WI38 (cell line): ENCODE measurements at regions not wholly inside any gene's neighbourhood (a gene's known extent, or its start where the extent isn't known, plus 50 kb on each side); places are given as distances from the start of the nearest gene placed in this dataset.

ENCODE experiments used
- H3K4me3 ChIP-seq: 2 replicates; pipeline ENCODE4 v1.5.1; 2011; ENCODE audit warnings: low read depth, mild to moderate bottlenecking, control low read depth, low read length
- CTCF ChIP-seq: IDR thresholded peaks from 2 replicates; pipeline ENCODE4 v1.5.1; 2012; ENCODE audit warnings: low read depth, mild to moderate bottlenecking, control low read depth, low read length

GRCh38 chr10:10662716-10663408, 354.8 kb upstream of the CELF2 start:
- H3K4me3 ChIP-seq: no peak overlapping the region
- TF ChIP-seq CTCF: no peak

- no peak for TF ChIP-seq CTCF
- no peak overlapping the region for H3K4me3 ChIP-seq
These were observed 354.1 kb upstream of the CELF2 start for GRCh38 chr10:10663622-10664021.

- H3K4me3 ChIP-seq: no peak overlapping the region
- TF ChIP-seq CTCF: no peak
These were observed 351.9 kb upstream of the CELF2 start for GRCh38 chr10:10665750-10666149.

GRCh38 chr10:10667466-10667865, 350.2 kb upstream of the CELF2 start:
- H3K4me3 ChIP-seq: no peak overlapping the region
- TF ChIP-seq CTCF: no peak

- H3K4me3 ChIP-seq: no peak overlapping the region
- TF ChIP-seq CTCF: no peak
These were observed 340.7 kb upstream of the CELF2 start for GRCh38 chr10:10676972-10677371.

GRCh38 chr10:10677479-10677878, 340.2 kb upstream of the CELF2 start:
- no peak overlapping the region for H3K4me3 ChIP-seq
- TF ChIP-seq CTCF: peak; percentile 37

GRCh38 chr10:10680496-10680895, 337.2 kb upstream of the CELF2 start:
- no peak overlapping the region for H3K4me3 ChIP-seq
- no peak for TF ChIP-seq CTCF
